GM19239 (cell line): ENCODE measurements at regions not wholly inside any gene's neighbourhood (a gene's known extent, or its start where the extent isn't known, plus 50 kb on each side); places are given as distances from the start of the nearest gene placed in this dataset.

Source experiments
- DNase-seq: peaks from one replicate; pipeline ENCODE4 v3.0.0; 2011; ENCODE audit warnings: low spot score; ENCODE audit not compliant: insufficient read length
- FAIRE-seq: peaks from 2 replicates; lab custom pipeline; 2011; peaks lifted over from hg19 to GRCh38; lab: Jason Lieb, UNC

DNA sequence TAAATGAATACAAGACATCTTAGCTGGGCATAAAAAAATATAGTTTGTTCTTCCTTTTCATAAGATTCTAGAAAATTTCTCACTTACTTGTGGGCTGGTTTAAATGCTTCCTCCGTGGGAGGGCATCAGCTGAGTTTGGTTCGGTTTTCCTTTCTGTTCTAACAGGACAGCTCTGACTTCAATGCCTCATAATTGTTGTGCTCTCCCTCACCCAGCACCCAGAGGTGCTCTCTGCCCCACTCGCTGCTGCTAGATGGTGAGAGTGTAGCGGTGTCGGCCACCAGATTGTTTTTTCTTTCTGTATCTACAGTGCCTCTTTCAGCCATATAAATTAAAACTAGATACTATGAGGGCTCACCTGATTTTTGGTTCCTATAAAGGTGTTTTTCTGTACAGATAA lies 407.2 kb upstream of the CDH7 start:
- FAIRE-seq (no peak), DNase-seq (no peak)

DNA sequence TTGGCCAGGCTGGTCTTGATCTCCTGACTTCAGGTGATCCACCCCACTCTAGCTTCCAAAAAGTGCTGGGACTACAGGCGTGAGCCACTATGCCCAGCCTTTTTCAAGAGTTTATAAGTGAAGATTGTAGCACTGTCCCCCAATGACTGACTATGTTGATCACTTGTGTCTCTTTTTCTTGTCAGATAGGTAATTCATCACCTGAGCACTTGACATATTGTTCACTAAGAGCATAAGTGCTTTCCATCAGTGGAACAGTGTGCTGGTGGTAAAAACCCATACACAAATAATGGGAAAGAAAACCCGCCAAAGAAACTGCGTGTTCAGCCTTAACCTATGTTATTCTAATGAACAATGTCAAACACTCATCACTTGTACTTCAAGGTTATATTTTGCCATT lies 414.4 kb upstream of the CDH7 start:
- DNase-seq: no peak
- no peak for FAIRE-seq

DNA sequence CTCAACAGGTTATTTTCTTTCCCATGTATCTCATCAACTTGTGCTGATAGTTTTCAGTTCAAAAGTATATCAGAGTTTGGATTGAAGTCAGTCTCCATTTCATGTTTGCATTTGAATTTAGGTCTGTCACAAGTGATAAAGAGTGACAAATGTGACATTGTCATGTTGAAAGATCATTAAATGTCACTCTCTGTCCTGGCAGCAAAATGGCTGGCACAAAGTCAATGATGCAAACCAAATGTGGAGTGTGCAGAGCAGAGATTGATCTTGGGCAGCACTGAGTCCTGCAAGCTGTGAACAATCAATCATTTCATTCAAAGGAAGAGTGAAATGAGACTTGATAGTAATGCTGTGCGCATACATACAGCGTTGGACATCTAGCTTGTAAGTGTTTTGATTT lies 421.8 kb upstream of the CDH7 start:
- no peak for FAIRE-seq
- DNase-seq: no peak

DNA sequence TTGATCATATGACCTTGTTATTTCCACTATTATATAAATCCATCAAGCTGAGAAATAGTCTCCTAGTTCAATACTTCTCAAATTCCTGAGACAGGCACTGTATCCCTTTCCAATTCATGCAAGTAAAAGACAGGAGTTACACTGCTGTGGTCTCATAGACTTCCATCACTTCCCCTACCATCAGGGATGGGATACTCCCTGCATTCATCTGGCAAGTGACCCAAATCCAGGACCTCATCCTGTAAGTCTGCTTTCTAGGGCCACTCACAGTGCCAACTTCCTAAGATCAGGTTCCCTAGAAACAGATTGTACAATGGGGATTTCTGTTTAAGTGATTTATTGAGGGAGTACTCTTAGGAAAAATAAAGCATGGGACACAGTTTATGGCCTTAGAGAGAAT lies 424.0 kb upstream of the CDH7 start:
- DNase-seq: no peak
- no peak for FAIRE-seq

DNA sequence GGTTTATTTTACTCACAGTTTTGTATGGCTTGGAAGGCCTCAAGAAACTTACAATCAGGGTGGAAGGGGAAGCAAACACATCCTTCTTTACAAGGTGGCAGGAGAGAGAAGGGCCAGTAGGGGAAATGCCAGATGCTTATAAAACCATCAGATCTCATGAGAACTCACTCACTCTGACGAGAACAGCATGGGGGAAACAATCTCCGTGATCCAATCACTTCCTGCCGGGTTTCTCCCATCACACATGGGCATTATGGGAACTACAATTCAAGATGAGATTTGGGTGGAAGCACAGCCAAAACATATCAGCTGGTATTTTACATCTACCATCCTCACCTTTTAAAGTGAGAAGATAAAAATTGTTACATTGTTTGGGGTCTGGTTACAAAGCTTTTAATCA lies 427.9 kb upstream of the CDH7 start:
- FAIRE-seq: no peak

DNA sequence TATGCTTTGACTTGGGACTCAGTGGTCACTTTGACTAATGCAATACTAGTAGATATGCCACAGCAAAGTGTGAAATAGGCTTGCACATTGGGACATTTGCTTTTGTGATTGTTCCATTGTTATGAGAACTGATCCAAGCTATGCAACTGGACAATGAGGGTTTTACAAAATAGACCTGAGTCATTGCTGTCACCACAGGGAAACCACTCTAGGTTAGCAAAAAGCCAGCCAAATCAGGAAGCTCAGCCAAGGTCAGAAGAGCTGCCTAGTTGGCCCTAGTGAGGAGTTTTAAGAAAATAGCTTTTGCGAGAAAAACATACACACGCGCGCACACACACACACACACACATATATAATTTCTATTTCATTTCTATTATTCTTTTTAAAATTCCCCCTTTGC lies 452.4 kb upstream of the CDH7 start:
- FAIRE-seq: no peak
- DNase-seq: no peak

More for the DNA sequence above, 427.9 kb upstream of the CDH7 start:
- DNase-seq: no peak

DNA sequence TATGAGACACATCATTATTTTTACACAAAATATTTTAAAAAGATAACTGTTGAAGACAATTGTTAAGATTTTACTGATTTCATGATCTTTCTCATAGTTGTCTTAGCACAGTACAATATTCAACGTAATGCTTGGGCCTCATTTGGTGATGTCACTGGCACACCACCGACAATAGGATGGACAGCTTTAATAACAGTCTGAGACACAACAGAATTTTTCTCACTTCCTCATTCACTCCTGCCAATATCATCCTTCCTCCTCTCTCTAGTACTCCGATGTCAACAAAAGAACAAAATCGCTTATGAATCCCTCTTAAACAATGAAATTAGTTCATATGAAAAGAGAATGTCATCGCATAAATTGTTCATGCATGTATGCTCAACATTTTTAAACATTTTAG lies 461.9 kb upstream of the CDH7 start:
- FAIRE-seq (no peak), DNase-seq (no peak)

DNA sequence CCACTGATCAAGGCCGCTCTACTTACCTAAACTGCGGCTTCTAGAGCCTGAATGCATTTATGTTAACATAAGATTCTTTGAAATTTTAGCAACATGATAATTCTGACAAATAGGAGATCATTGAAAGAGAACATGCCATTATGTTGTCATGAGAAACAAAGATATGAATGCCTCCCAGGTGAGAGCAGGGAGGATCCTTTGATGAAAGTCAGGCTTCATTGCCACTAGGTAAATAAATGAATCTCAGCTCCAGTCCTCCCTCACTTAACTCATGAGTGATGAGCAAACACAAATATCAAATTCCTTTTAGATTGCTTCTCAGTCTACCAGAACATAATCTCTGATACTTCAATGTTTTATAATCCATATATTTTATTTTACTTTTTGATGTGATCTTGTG lies 463.2 kb upstream of the CDH7 start:
- DNase-seq (no peak), FAIRE-seq (no peak)

DNA sequence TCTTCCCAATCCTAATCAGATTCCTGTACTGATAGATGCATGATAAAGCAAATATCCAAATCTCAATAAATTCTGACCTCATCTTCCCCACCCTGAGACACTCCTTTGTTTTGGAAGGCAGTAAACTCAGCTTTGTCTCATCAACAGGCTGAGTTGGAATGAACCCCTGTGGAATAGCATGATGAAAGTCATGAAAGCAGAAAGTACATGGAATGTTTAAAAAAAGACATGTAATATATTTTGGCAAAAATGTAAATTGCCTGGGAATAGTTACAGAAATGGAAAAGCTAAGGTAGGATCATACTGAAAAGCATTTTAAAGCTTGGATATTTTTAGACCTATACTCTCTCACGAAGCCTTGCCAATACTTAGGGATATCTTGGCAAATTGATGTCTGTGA lies 468.7 kb upstream of the CDH7 start:
- no peak for FAIRE-seq
- DNase-seq: no peak

DNA sequence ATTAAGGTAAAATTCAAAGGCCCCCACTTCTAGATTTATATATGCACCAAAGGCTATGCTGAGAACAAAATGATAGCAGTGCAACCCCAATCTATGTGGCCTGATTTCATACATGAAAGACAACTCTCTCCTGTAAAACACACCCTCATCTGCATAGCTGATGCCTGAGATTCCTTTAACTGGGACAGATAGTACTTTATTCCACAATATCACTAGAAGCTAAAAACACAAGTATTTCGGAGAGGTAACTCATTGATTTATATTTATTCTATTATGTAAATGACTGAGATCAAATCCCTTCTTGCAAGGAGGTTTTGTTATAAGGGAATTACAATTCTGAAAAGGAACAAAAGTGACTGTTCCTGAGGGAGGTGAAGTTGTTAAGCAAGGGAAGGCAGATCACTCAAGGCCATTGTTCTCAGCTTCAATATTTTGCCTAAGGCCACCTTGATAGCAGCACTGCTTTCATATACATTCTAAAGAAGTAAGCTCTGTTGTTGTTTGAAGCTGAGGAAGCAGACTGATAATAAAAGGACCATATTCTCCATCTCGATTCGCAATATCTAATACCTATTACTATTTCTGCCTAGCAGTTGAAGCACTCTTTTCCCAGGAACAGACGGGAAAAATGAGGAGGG lies 471.0 kb upstream of the CDH7 start:
- FAIRE-seq: no peak

DNA sequence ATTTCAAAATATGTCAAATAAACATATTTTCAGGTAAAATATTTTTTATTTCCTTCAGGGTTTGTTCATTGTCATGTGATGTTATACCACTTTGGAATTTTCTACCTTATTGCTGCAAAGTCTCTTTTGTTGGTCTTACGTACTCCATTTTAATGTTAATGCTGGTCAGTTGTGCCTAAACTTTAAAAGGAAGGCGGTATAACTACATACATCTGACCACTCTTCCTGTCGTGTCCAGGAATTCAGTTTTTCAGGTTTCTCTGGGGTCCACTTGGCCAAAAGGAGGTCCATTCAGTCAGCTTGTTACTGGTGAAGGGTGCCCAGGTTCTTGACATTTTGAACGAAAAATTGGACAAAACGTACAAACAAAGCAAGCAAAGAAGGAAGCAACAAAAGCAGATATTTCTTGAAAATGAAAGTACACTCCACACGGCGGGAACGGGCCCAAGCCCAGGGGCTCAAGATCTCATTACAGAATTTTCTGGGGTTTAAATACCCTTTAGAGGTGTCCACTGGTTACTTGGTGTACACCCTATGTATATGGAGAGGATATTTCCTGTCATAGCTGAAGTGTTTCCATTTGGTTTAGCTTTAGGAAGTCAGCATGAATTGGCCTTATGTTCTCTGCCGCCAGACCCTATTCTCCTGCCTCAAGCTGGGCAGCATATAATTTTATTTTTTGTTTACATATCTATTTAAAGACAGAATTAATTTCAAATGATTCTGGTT lies 471.7 kb upstream of the CDH7 start:
- no peak for FAIRE-seq
- DNase-seq: no peak

More for the DNA sequence above, 471.0 kb upstream of the CDH7 start:
- DNase-seq: no peak

DNA sequence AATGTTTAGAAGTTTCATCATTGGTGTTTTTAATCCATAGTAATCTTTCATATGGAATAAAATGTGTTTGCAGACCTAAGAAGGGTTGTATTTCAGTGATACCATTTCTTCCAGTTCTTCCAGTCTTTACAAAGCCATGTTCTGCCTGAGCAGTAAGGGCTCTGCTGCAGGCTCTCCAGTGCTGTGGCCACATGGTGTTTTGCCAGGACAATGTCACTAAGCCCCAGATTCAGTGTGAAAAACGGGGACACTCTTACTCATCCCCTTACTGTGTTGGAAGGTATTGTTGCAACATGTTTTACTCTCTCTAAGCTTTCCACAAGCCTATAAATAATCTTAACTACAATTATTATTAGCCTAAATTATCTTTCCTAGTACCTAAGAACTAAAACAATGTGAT lies 481.4 kb upstream of the CDH7 start:
- FAIRE-seq (no peak), DNase-seq (no peak)

DNA sequence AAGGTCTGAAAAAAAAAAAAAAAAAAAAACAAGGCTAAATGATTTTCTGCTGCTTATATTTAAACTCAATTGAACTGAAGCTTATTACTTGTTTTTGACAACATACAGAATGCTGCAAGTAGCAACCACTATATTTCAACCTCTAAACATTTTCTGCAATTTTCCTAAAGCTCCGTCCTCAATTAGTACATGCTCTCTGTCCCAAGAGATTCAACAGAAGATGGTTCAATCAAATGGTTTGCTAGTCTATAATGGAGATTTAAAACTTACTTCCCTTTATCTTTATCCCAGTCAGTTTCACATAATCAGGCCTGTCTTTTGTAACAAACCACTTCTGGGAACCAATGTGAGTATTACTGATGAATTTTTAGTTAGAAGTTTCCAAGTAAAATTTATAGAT lies 485.1 kb upstream of the CDH7 start:
- no peak for DNase-seq
- FAIRE-seq: no peak

DNA sequence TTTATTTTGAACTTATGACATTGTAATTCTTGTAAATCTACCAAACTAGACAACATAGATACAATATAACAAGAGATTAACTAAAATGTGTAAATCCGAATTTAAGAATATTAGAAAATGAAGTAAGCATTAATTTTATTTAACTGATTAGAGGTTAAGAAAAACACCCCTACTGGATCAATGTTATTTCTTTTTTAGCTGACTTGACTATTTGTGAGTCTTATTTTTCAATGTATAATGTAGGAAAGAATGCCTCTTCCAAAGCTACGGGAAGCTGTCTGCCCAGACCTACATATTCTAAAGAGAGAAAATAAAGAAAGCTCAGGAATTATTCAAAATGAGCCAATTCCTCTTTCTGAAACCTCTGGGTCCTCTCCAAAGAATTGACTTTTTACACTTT lies 490.8 kb upstream of the CDH7 start:
- FAIRE-seq: no peak
- DNase-seq: no peak

DNA sequence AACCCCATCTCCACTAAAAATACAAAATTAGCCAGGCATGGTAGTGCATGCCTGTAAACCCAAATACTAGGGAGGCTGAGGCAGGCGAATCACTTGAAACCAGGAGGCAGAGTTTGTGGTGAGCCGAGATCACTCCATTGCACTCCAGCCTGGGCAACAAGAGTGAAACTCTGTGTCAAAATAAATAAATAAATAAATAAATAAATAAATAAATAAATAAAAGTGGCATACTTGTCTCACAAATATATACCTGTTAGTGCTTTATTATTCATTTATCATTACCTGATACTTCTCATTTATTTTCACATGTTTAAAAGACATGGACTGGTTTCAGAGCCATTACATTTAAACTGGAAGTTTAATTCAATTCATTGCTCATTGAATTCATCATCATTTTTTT lies 491.4 kb upstream of the CDH7 start:
- no peak for DNase-seq
- FAIRE-seq: no peak

DNA sequence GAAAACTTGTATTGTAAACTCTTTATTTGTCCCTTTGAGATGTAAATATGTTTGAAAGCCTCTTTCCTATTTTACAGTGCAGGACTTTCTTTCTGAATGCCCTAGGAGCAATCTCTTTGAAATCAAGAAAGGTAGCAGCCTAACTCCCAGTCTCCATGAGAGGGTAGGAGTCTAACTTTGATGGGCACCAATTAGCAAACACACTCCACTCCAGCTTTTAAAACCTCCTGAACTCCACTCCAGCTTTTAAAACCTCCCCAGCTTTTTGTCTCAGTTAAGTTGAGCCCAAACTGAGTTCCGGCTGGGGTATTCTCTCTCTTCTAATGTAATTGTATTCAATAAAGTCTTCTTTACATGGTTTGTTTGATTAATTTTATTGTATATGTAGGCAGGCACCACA lies 493.7 kb upstream of the CDH7 start:
- FAIRE-seq (no peak), DNase-seq (no peak)

DNA sequence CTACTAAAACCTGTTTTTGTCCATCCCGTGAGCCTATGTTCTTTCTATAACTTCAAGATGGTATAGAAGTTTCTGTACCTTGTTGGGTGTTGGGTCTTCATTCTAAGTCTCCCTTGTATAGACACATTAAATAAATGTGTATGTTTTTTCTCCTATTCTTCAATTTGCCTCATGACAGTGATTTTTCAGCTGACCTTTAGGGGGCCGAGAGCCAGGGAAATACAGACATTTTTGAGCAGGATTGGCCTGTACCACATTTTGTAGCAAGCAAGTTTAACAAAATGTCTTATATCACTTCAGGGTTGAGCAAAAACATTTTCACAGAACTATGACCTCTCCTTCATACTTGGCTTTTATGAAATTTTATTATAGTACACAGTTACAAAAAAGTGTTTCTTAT lies 495.4 kb upstream of the CDH7 start:
- no peak for FAIRE-seq

DNA sequence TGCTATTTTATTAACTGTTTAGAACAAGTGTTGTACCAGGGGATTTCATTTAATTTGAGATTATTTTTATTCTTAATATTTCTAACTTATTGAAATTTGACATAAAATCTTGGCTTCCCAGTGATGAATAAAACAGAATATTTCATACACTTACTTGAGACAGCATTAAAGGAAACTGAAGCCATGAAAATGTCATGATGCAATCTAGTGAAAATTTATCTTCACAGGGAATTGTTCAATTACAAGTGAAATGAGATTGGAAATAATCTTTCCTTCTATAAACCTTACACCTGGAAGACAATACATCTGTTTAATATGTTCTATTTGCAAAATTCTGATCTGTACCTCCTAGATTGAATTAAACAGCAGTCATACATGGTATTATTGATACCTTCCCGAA lies 511.0 kb upstream of the CDH7 start:
- no peak for DNase-seq
- no peak for FAIRE-seq

More for the DNA sequence above, 495.4 kb upstream of the CDH7 start:
- DNase-seq: no peak

DNA sequence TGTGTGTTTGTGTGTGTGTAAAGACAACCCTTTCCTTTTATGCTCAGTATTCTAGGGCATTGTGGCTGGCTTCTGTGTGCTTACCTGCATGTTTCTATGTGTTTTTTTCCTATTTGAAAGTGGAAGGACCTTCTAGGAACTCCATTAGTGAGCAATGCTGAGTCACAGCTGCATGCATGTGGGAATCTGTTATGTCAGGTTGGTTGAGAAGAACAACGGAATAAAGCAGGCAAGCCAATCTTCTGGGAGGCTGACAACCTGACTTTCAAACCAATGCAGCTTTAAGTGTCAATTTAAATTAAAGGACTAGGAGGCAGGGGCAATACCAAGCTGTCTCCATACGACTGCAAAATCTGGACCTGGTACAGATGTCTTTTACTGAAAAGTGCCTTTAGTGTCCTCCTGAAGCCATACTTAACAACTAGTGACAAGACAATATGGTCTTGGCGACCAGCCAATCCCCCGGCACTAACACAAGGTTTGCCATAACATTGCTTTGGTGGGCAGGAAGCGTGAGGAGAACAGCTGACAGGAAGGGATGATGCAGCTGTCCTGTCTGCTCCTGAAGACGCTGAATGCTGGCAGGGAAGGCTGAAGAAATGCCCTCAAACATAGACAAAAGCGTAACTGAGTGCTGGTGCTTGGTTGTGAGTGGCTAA lies 514.7 kb upstream of the CDH7 start:
- FAIRE-seq (no peak), DNase-seq (no peak)

DNA sequence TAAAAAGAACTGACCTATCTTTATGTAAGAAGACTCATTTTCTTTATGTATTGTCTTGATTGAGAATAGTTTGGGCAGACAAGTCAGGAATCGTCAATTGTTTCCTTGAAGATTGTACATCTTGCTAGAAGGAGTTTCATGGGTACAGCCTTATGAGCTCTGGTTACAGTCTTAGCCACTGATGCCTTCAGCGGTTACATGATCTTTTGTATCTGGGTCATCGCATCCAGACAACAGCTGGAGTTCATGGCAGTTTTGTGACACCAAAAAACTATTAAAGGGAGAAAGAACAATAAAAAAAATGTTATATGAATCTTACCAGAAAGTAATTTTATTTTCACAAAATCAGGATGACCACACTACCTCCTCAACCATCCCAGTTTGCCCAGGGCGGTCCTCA lies 520.5 kb upstream of the CDH7 start:
- DNase-seq (no peak), FAIRE-seq (no peak)

DNA sequence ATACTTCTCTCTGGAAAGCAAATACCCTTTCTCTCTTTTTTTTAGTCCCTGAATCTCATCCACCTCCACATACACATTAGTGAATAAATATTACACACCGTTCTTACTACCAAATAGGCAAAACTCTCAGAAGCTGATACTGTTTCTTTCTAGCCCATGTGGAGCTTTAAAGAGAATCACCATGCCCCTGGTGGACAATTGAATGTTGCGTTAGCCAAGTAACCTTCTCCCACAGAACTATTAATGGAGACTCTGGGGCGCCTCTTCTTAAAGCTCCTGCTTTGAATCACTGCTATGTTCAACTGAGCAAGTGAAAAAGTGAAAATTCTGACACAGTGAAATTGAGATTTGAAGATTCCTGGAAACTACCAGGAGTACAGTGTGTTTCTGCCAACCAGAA lies 522.8 kb upstream of the CDH7 start:
- DNase-seq (no peak), FAIRE-seq (no peak)

DNA sequence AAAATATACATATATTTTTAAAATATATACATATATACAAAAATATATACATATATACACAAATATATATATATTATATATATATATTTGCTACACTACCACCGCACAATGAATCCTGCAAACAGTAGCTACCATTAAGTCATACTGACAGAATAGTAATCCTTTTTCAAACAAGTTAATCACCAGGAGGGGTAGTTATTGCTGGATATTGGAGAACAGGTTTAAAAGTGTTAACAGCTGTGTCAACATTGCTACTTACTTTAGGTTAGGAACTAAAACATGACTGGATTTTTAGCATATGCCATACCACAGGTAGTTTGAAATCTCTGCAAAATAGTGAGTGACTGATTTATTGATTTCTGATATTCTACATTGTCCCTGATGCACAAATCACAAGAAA lies 529.1 kb upstream of the CDH7 start:
- FAIRE-seq (no peak), DNase-seq (no peak)
